Mesendoderm (in vitro differentiated cells): ENCODE measurements at regions not wholly inside any gene's neighbourhood (a gene's known extent, or its start where the extent isn't known, plus 50 kb on each side); places are given as distances from the start of the nearest gene placed in this dataset.

Source experiments
- DNase-seq: peaks from one replicate; pipeline ENCODE4 v3.0.0; 2013
- H2AK5ac ChIP-seq: 2 replicates; pipeline ENCODE4 v1.6.1; 2013; ENCODE audit warnings: low read length, inconsistent platforms
- H2BK120ac ChIP-seq: 2 replicates; pipeline ENCODE4 v1.6.1; 2013; ENCODE audit warnings: low read depth, mild to moderate bottlenecking, low read length, moderate library complexity, mixed read lengths
- H2BK15ac ChIP-seq: replicated peaks from 2 replicates; pipeline ENCODE4 v1.6.1; 2013; ENCODE audit warnings: low read depth, mild to moderate bottlenecking, moderate library complexity
- H2BK5ac ChIP-seq: 2 replicates; pipeline ENCODE4 v1.6.1; 2013; ENCODE audit warnings: low read length, inconsistent platforms
- H3K18ac ChIP-seq: 2 replicates; pipeline ENCODE4 v1.6.1; 2013; ENCODE audit warnings: mild to moderate bottlenecking, low read length, mixed read lengths
- H3K23ac ChIP-seq: one replicate; pipeline ENCODE4 v1.6.1; 2013; ENCODE audit warnings: low read length
- H3K27ac ChIP-seq: 2 replicates; pipeline ENCODE4 v1.5.1; 2013; ENCODE audit warnings: low read depth, mild to moderate bottlenecking, inconsistent platforms, low read length, moderate library complexity
- H3K27me3 ChIP-seq: 2 replicates; pipeline ENCODE4 v1.6.1; 2013; ENCODE audit warnings: low read length, control low read depth, mild to moderate bottlenecking, inconsistent platforms; ENCODE audit not compliant: insufficient read depth, poor library complexity
- H3K36me3 ChIP-seq: 2 replicates; pipeline ENCODE4 v1.6.1; 2013; ENCODE audit warnings: low read length, inconsistent platforms; ENCODE audit not compliant: control insufficient read depth, insufficient read depth
- H3K4ac ChIP-seq: one replicate; pipeline ENCODE4 v1.6.1; 2013; ENCODE audit warnings: low read depth, mild to moderate bottlenecking, low read length, moderate library complexity
- H3K4me1 ChIP-seq: 2 replicates; pipeline ENCODE4 v1.6.1; 2013; ENCODE audit warnings: low read depth, low read length, inconsistent platforms; ENCODE audit not compliant: control insufficient read depth
- H3K4me2 ChIP-seq: 2 replicates; pipeline ENCODE4 v1.6.1; 2013; ENCODE audit warnings: low read length
- H3K4me3 ChIP-seq: 2 replicates; pipeline ENCODE4 v1.5.1; 2013; ENCODE audit warnings: mild to moderate bottlenecking, low read length
- H3K56ac ChIP-seq: one replicate; pipeline ENCODE4 v1.6.1; 2013; ENCODE audit warnings: low read length
- H3K79me1 ChIP-seq: 2 replicates; pipeline ENCODE4 v1.6.1; 2013; ENCODE audit warnings: low read length, inconsistent platforms
- H3K79me2 ChIP-seq: 2 replicates; pipeline ENCODE4 v1.6.1; 2013; ENCODE audit warnings: mild to moderate bottlenecking, low read length; ENCODE audit not compliant: control insufficient read depth, insufficient read depth
- H3K9ac ChIP-seq: 2 replicates; pipeline ENCODE4 v1.6.1; 2013; ENCODE audit warnings: low read length, inconsistent platforms
- H4K5ac ChIP-seq: one replicate; pipeline ENCODE4 v1.6.1; 2013; ENCODE audit warnings: low read length
- H4K8ac ChIP-seq: one replicate; pipeline ENCODE4 v1.6.1; 2013; ENCODE audit warnings: low read depth, mild to moderate bottlenecking, control low read depth, low read length, moderate library complexity
- WGBS: extraction: QIAGEN DNeasy Blood & Tissue Kit; methylation state at CpG from one replicate; pipeline ENCODE4 v1.1.7; 2013; ENCODE audit warnings: low lambda C conversion rate, missing lambda C conversion rate; ENCODE audit not compliant: insufficient coverage; ENCODE audit errors: extremely low coverage; 5-methylcytosine and 5-hydroxymethylcytosine counted together

GRCh38 chr5:109531262-109531661 lies 121.5 kb upstream of the PJA2 start:
- Histone ChIP-seq H2BK120ac (no peak overlapping the region), H3K36me3 (no peaks in the 10 kb centered on the region), H3K4ac (no peak overlapping the region), H2BK15ac (no peak overlapping the region), H3K18ac (no peak overlapping the region), H3K79me2 (no peaks in the 10 kb centered on the region), H2AK5ac (no peak overlapping the region), H3K4me2 (no peak overlapping the region), H3K23ac (no peak overlapping the region), H3K9ac (no peak overlapping the region), H3K4me1 (no peaks in the 10 kb centered on the region), H3K4me3 (no peak overlapping the region), H4K8ac (no peak overlapping the region), H2BK5ac (no peak overlapping the region), H4K5ac (no peak overlapping the region), H3K79me1 (no peaks in the 10 kb centered on the region), H3K27ac (no peak overlapping the region), H3K56ac (no peak overlapping the region), H3K27me3 (no peaks in the 10 kb centered on the region)
- DNase-seq, result no peak
- WGBS, result no CpG with 5 or more reads among the region's 1 CpG

GRCh38 chr5:109529987-109530386 lies 120.2 kb upstream of the PJA2 start:
- no peaks in the 10 kb centered on the region for H3K36me3 ChIP-seq
- H2BK5ac ChIP-seq, result no peak overlapping the region
- H3K4me2 ChIP-seq, result no peak overlapping the region
- no peaks in the 10 kb centered on the region for H3K79me2 ChIP-seq
- H4K5ac ChIP-seq, result no peak overlapping the region
- no peak overlapping the region for H3K9ac ChIP-seq
- H2AK5ac ChIP-seq, result no peak overlapping the region
- DNase-seq, result no peak
- H3K18ac ChIP-seq, result no peak overlapping the region
- no peak overlapping the region for H3K4me3 ChIP-seq
- H2BK15ac ChIP-seq, result no peak overlapping the region
- no peaks in the 10 kb centered on the region for H3K27me3 ChIP-seq
- H3K4me1 ChIP-seq, result no peaks in the 10 kb centered on the region
- H3K4ac ChIP-seq, result no peak overlapping the region
- H4K8ac ChIP-seq, result no peak overlapping the region
- no peaks in the 10 kb centered on the region for H3K79me1 ChIP-seq
- H3K27ac ChIP-seq, result no peak overlapping the region
- H2BK120ac ChIP-seq, result no peak overlapping the region
- no peak overlapping the region for H3K23ac ChIP-seq
- no peak overlapping the region for H3K56ac ChIP-seq
- WGBS, result no CpG with 5 or more reads among the region's 2 CpGs

- Histone ChIP-seq H3K36me3 (no peaks in the 10 kb centered on the region), H3K4ac (no peak overlapping the region), H3K18ac (no peak overlapping the region), H4K8ac (no peak overlapping the region), H2BK120ac (no peak overlapping the region), H3K56ac (no peak overlapping the region), H3K9ac (no peak overlapping the region), H3K4me3 (no peak overlapping the region), H2BK15ac (peak overlapping the region; percentile 4), H3K23ac (no peak overlapping the region), H3K79me2 (no peaks in the 10 kb centered on the region), H3K79me1 (no peaks in the 10 kb centered on the region), H4K5ac (no peak overlapping the region), H3K27me3 (no peaks in the 10 kb centered on the region), H2AK5ac (no peak overlapping the region), H2BK5ac (no peak overlapping the region), H3K4me1 (no peaks in the 10 kb centered on the region), H3K4me2 (no peak overlapping the region), H3K27ac (no peak overlapping the region)
- no peak for DNase-seq
- WGBS, result no CpG with 5 or more reads among the region's 2 CpGs
Observed at GRCh38 chr5:109529520-109529919, 119.7 kb upstream of the PJA2 start.

- no peak overlapping the region for H2BK15ac ChIP-seq
- no peak overlapping the region for H4K5ac ChIP-seq
- H3K4me2 ChIP-seq, result no peak overlapping the region
- H3K4me1 ChIP-seq, result no peaks in the 10 kb centered on the region
- no peaks in the 10 kb centered on the region for H3K27me3 ChIP-seq
- H3K9ac ChIP-seq, result no peak overlapping the region
- H2BK120ac ChIP-seq, result no peak overlapping the region
- H3K36me3 ChIP-seq, result no peaks in the 10 kb centered on the region
- H2BK5ac ChIP-seq, result no peak overlapping the region
- H3K79me2 ChIP-seq, result no peaks in the 10 kb centered on the region
- no peak overlapping the region for H3K56ac ChIP-seq
- no peak overlapping the region for H3K4me3 ChIP-seq
- DNase-seq, result no peak
- no peaks in the 10 kb centered on the region for H3K79me1 ChIP-seq
- WGBS, result no CpG with 5 or more reads among the region's 2 CpGs
- no peak overlapping the region for H2AK5ac ChIP-seq
- no peak overlapping the region for H3K27ac ChIP-seq
- H4K8ac ChIP-seq, result no peak overlapping the region
- H3K18ac ChIP-seq, result no peak overlapping the region
- H3K4ac ChIP-seq, result no peak overlapping the region
- H3K23ac ChIP-seq, result no peak overlapping the region
Observed at GRCh38 chr5:109524555-109524954, 114.8 kb upstream of the PJA2 start.

DNA sequence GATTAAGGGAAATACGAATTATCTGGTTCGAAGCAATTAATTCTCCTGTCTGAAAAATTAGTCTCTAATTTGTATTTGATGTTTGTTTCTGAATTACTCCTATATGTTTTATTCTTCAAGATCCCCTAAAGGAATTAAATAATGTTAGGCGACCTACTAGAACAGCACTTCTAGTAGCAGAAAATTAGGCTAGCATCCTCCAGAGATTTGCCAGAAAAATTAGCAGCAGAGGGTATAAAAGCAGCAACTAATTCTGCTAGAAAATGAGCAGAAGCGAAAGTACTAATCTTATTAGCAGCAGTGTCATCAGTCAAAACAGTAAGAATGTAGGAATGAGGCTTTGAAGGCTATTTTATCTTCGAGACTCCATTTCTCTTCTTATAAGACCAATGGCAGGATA lies 114.3 kb upstream of the PJA2 start:
- no peak overlapping the region for H2BK120ac ChIP-seq
- H3K27ac ChIP-seq, result no peak overlapping the region
- H3K9ac ChIP-seq, result no peak overlapping the region
- no peak overlapping the region for H3K56ac ChIP-seq
- no peak overlapping the region for H3K4ac ChIP-seq
- no peak overlapping the region for H3K23ac ChIP-seq
- H2AK5ac ChIP-seq, result no peak overlapping the region
- H3K18ac ChIP-seq, result no peak overlapping the region
- H3K4me1 ChIP-seq, result no peaks in the 10 kb centered on the region
- no CpG with 5 or more reads among the region's 5 CpGs for WGBS
- no peak overlapping the region for H3K4me2 ChIP-seq
- no peaks in the 10 kb centered on the region for H3K27me3 ChIP-seq
- no peak overlapping the region for H3K4me3 ChIP-seq
- no peak overlapping the region for H2BK15ac ChIP-seq
- no peak overlapping the region for H2BK5ac ChIP-seq
- H3K79me1 ChIP-seq, result no peaks in the 10 kb centered on the region
- no peaks in the 10 kb centered on the region for H3K36me3 ChIP-seq
- DNase-seq, result no peak
- H4K8ac ChIP-seq, result no peak overlapping the region
- H3K79me2 ChIP-seq, result no peaks in the 10 kb centered on the region
- no peak overlapping the region for H4K5ac ChIP-seq

DNA sequence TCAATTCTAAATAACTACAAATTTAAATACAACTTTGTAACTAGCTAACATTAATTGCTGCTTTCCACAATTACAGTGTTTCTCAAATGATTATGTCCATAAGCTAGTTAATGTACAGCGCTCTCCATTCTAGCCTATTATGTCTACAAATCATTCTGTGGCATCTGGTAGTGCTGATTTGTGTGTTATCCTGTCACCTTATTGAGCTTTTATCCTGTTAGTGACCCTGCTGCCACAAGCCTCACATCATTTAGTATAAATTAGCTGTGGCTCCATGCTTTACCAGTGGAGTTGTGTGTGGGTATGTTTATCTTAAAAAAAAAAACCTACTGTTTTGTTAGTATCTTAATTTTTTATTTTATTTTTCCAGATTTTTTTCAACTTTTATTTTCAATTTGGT lies 112.6 kb upstream of the PJA2 start:
- Histone ChIP-seq H2AK5ac (no peak overlapping the region), H2BK5ac (no peak overlapping the region), H3K4me2 (no peak overlapping the region), H2BK120ac (no peak overlapping the region), H3K79me2 (no peaks in the 10 kb centered on the region), H4K5ac (no peak overlapping the region), H3K36me3 (no peaks in the 10 kb centered on the region), H3K18ac (no peak overlapping the region), H3K79me1 (no peaks in the 10 kb centered on the region), H3K4me3 (no peak overlapping the region), H2BK15ac (no peak overlapping the region), H4K8ac (no peak overlapping the region), H3K27me3 (no peaks in the 10 kb centered on the region), H3K23ac (no peak overlapping the region), H3K4ac (no peak overlapping the region), H3K4me1 (no peaks in the 10 kb centered on the region), H3K56ac (no peak overlapping the region), H3K9ac (no peak overlapping the region), H3K27ac (no peak overlapping the region)
- WGBS, result no CpG with 5 or more reads among the region's 1 CpG
- no peak for DNase-seq
